Uterus (tissue), 2 donors: ENCODE measurements at regions not wholly inside any gene's neighbourhood (a gene's known extent, or its start where the extent isn't known, plus 50 kb on each side); places are given as distances from the start of the nearest gene placed in this dataset.

Source experiments
- CTCF ChIP-seq, 4 experiments: fragments of 200-600 bp in 2 of 4; fragments of 450-650 bp in 2 of 4; sonication (generic) in 2 of 4; IDR thresholded peaks; one replicate each; pipeline ENCODE4 v1.5.1; 2016 to 2019; ENCODE audit warnings: antibody characterized with exemption in 4 of 4, mild to moderate bottlenecking in 2 of 4, moderate library complexity in 1 of 4
- POLR2A ChIP-seq, 2 donors: fragments of 450-650 bp; IDR thresholded peaks; one replicate each; pipeline ENCODE4 v1.6.1; 2016; ENCODE audit warnings: antibody characterized with exemption in 2 of 2, mild to moderate bottlenecking in 1 of 2, moderate library complexity in 1 of 2

GRCh38 chr15:56844892-56845291 lies 73.6 kb upstream of the TCF12 start:
- no peak for TF ChIP-seq CTCF (IDR thresholded peaks at IDR 0.05)
- TF ChIP-seq POLR2A (IDR thresholded peaks at IDR 0.05) = no peak
